ENCODE measurements at regions not wholly inside any gene's neighbourhood (a gene's known extent, or its start where the extent isn't known, plus 50 kb on each side); places are given as distances from the start of the nearest gene placed in this dataset.

GRCh38 chr7:125668321-125668993, 738.8 kb upstream of the POT1 start:
- TF ChIP-seq CREB1 (CRISPR knock-in tag; IDR thresholded peaks at IDR 0.05; ENCODE audit: low read depth) (no peak), CTCF (conservative IDR thresholded peaks at IDR 0.05; ENCODE audit: low read depth in 2 of 2) (no peak), POLR2AphosphoS5 (IDR thresholded peaks at IDR 0.05; ENCODE audit: low read depth) (no peak), EZH2phosphoT487 (IDR thresholded peaks at IDR 0.05; ENCODE audit: unreplicated experiment) (no peak), REST (IDR thresholded peaks at IDR 0.05; ENCODE audit: unreplicated experiment) (no peak), EZH2 (IDR thresholded peaks at IDR 0.05; ENCODE audit: low read depth, unreplicated experiment) (no peak)

Measured in GM23338 (cell line).